GM18520 (cell line): ENCODE measurements at regions not wholly inside any gene's neighbourhood (a gene's known extent, or its start where the extent isn't known, plus 50 kb on each side); places are given as distances from the start of the nearest gene placed in this dataset.

Source experiments
- ATAC-seq: cut with Tn5 transposase; IDR thresholded peaks from one replicate; pipeline ENCODE4 v1.9.1; 2021; ENCODE audit not compliant: unreplicated experiment

- no peak for ATAC-seq
These were observed 217.7 kb upstream of the TCF4 start for GRCh38 chr18:55805666-55806065.

DNA sequence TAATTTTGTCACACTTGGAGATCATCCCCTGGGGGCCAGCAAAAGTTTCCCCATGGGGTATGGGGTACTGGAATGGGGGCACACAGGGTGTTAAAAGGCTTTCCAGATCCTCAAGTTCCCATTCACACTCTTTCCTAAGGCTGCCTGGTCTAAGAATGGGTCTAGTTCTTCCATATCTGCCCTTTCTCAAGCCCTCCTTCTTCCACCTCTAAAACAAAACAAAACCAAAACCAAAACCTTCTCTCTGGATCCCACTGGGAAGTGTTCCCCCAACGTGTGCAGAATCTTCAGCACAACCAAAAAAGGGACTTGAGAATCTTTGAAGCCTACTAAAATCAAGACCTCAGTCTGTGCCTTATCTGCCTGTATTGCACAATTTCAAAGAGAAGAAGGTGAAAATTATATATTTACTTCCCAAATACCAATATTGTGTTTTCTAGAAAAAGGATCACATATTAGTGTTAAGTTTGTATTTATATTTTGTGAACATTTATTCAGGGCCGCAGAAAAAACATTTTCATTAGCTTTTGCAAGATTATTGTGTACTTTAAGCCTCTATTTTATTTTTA is 207.2 kb upstream of the TCF4 start:
- ATAC-seq: no peak

DNA sequence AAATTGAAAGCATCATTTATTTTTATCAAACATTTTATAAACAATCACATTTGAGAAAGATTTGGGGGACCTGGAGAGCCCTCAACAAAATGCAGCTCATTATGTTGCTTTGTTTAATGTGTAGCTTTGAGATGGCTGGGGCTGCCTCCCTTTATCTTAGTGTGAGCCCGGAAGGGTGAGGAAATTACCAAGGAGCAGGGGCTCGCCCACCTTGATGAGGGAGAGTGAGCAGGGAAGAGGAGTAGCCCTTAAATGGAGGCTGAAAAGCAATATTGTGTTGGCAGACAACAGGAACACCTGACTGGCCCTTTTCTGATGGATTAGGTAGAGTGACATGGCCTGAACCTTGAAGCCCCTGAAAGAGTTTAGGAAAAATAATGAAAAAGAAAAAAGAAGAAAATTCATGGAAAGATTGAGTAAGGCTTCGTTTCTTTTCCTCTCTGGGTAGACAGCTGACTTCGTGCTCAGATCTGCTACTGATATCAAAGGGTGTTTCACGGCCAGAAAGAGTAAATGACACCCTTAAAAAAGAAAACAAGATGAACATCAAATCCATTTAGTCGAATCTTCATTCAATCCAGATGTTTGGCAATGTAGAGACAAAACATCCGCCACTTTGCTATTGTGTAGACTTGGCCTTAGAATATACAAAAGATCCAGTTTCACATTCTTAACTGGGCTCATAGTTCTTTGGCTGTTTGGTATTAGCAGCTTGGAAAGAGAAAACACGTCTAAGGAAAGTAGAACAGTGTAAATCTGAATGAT is 206.5 kb upstream of the TCF4 start:
- ATAC-seq: no peak

- ATAC-seq: no peak
These were observed 202.3 kb upstream of the TCF4 start for GRCh38 chr18:55790296-55790695.

- ATAC-seq: no peak
These were observed 199.6 kb upstream of the TCF4 start for GRCh38 chr18:55787536-55788073.

DNA sequence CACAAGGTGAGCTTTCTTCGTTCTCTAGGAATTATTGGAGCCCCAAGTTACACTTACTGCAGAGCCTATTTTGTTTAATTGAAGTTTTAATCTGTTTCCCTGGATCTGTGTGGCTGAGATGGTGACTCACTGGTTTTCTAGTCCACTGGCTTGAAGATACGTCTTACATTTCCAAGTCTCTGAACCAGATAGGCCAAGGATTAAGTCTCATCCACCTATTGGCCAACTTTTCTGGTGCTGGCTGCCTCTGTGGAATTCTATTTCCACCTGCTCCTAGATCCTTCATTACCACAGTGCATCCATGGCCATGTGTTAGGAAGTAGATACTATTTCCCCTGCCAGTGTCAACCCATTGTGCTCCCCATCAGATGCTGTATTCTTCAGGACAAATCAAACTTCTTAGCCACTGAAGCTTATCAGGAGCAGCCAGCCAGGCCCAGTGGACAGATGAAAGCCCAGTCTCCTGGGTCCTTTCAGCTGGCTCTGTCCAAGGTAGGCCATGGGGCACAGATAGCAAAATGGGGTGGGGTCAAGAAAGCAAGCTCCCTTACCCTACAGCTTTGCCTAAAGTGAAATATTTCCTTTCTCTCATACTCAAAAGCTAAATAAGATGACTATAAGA is 198.8 kb upstream of the TCF4 start:
- no peak for ATAC-seq

- ATAC-seq: no peak
These were observed 195.9 kb upstream of the TCF4 start for GRCh38 chr18:55783921-55784320.

GRCh38 chr18:55781481-55781957 is 193.5 kb upstream of the TCF4 start:
- no peak for ATAC-seq

DNA sequence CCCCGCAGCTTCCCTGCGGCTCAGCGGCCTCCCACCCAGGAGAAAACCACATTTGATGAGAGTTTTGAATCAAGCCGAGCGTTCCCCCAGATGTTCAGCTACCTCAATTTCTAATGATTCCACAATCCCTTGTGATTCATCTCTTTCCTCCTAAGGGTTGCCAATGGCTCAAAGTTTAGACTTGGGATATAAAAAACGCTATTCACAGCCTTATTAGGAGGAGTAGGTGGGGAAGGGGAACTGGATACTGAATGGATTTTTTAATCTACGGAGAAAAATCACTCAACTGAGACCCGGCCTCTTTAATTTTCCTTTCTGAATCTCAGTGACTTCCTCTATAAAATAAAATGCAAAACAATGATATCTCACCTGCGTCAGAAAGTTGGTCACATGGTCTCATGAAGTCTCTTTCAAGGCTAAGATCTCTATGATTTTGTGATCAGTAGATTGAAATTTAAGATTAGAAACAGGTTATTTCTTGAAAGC is 192.6 kb upstream of the TCF4 start:
- no peak for ATAC-seq

DNA sequence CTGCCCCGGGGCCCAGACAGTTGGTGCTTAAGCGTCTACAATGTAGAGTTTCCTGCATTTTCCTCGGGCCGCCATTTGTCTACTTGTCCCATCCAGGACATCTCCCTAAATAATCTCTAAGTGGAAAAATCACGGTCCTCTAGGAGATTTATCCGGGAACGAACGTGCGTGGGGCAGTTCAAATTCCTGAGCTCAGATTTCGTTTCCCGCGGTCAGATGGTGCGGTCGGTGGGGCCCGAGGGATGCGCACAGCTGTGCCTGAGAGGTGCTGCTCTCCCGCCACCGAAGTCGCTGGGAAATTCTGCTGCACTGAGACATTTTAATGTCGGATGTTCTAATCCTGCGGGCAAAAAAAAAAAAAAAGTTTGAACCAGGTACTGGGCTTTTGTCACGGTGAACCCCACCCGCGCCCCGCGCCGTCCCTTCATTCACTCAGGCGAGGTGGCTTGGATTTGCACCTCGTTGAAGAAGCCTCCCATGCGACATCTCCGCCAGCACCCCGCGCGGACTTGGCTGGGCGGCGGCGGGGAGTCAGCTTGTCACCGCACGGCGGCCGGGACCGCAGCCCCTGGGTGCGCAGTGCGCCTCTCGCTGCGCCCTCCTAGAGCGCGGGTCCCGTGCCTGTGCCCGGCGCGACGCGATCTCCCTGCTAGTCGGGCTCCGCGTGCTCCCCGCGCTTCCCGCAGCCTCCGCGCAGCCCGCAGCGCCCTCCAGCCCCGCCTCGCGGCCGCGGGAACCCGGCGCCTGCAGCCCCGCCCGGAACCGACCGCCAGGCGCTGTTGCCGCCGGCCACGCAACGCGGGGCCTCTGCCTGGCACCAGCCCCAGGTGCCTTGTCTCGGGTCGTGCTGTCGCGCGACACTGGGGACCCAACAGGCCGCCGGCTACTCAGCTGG is 191.9 kb upstream of the TCF4 start:
- no peak for ATAC-seq

GRCh38 chr18:55778788-55779690 is 191.0 kb upstream of the TCF4 start:
- ATAC-seq: no peak

DNA sequence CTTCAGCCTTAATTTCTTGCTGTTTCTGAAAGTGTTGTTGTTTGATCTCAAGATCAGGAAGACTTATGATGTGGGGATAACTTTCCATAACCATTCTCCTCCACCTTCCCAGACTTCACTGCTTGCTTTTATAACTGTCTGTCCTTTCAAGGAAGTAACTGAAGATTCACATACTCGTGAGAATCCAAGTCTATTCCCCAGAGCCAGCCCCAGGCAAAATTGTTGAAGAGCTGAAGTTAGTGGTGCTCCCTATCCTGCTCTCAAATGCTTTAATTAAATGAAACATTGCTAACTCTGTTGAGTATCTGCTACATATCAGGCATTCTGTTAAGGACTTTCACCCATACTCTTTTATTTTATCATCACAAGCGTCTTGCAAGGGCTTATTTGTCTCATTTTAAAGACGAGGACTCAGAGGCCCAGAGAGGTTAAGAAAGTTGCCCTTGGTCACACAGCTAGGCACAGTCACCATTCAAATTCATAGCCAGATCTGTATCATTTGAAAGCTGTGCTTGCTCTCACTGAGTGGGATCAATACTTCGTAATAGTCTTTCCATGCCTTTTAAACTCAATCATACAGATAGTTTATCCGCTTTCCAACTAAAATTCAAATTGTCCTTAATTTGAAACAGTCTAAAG is 189.8 kb upstream of the TCF4 start:
- no peak for ATAC-seq

- ATAC-seq: no peak
These were observed 188.0 kb upstream of the TCF4 start for GRCh38 chr18:55775972-55776371.

- no peak for ATAC-seq
These were observed 186.5 kb upstream of the TCF4 start for GRCh38 chr18:55774505-55774904.

GRCh38 chr18:55768255-55768654 is 180.3 kb upstream of the TCF4 start:
- ATAC-seq: no peak

- no peak for ATAC-seq
These were observed 176.4 kb upstream of the TCF4 start for GRCh38 chr18:55764386-55764785.

DNA sequence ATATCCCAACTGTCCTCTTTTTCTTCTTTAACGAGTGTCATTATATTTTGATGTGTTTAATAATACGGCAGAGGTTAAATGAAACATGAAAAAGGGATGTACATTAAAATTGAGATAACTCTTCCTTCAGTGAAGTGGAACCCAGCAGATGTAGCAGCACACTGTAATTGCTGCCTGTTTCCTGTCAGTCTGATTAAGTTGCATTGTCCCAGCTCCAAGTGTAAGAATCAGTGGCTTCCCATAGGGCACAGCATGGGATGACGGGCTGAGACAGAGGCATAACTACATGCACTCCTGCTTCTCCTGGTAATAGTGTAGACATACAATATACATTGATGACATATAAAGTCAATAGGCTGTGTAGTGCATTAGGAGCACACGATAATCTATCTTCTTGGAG is 175.8 kb upstream of the TCF4 start:
- no peak for ATAC-seq

DNA sequence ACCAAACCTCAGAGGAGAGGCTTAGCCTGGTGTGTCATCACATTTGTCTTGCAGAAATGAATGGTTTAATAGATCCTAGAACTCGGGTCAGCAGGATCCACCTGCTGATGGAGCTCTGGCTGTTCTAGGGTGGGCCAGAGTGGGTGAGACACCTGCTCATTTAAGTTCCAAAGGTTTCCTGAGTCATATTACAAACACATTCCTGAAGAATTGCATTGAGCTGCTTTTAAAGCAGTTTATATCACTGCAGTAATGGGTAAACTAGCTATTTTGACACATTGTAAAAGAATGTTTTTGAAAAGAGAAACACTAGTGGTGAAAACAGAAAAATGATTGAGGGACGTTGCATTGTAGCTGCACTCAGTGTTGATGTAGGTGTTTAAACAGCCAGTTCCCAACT is 175.3 kb upstream of the TCF4 start:
- no peak for ATAC-seq

DNA sequence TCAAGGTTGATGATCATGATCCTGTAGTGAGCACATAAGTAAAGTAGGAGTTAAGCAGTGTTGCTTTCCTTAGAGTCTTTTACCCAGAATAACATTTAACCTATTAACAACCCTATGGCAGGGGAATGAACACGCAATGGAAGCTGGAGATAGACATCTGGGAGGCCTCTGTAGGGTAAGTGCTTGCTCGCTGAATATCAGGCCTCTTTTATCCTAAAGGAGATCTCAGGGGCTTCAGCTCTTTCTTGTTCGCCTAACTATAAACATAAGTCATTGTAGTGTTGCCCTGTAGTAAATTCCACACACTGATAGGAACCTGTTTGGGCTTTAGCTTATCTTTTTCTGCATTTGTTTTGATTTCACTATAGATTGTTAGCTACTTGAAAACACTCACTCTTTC is 174.4 kb upstream of the TCF4 start:
- no peak for ATAC-seq
